ENCODE measurements at regions not wholly inside any gene's neighbourhood (a gene's known extent, or its start where the extent isn't known, plus 50 kb on each side); places are given as distances from the start of the nearest gene placed in this dataset.

DNA sequence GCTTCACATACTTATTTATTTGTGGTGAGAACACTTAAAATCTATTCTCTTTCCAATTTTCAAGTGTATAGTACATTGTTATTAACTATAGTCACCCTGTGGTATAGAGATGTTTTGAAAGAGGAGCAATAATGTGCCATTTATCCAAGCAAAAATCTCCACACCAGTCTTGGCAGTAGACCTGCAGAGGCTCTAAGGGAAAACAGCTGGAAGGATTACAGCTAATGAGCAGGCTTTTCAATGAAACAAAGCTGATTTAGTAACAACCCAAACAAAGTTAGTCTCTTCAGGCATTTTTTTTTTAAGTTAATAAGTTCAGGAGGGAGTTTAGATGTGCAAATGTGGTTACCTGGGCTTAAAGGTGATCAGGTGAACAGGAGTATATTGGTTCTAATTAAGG, 101.9 kb downstream of the EVX1 start:
- H3K4me2 ChIP-seq (ENCODE audit: extremely low read depth, insufficient read depth, low read length) = no peak overlapping the region
- H3K4me3 ChIP-seq (replicated peaks in 1 of 4; ENCODE audit: control extremely low read depth in 1 of 4, insufficient read depth in 1 of 4, low read depth in 3 of 4, low read length in 4 of 4) = no peak overlapping the region
- no peaks in the 10 kb centered on the region for H3K36me3 ChIP-seq (ENCODE audit: control insufficient read depth, insufficient read depth, low read length)
- no peaks in the 10 kb centered on the region for H3K79me2 ChIP-seq (ENCODE audit: control insufficient read depth, insufficient read depth, low read length)
- H3K4me1 ChIP-seq (ENCODE audit: control insufficient read depth, extremely low read depth, insufficient read depth, low read length) = no peaks in the 10 kb centered on the region
- H3K9me3 ChIP-seq (ENCODE audit: control insufficient read depth, insufficient read depth, low read depth, low read length) = no peaks in the 10 kb centered on the region
- H2AFZ ChIP-seq (ENCODE audit: low read length) = no peak overlapping the region
- H3K9ac ChIP-seq (ENCODE audit: insufficient read depth, low read length) = no peak overlapping the region
- no peak for TF ChIP-seq CTCF (conservative IDR thresholded peaks at IDR 0.05 in 1 of 2, IDR thresholded peaks at IDR 0.05 in 1 of 2; ENCODE audit: low read depth in 1 of 2, low read length in 2 of 2)
- TF ChIP-seq EZH2 (IDR thresholded peaks at IDR 0.05; ENCODE audit: low read length, missing control alignments) = no peak
- H3K27me3 ChIP-seq (ENCODE audit: control insufficient read depth, insufficient read depth, low read length) = peaks cover 2% of the 10 kb centered on the region
- H4K20me1 ChIP-seq (ENCODE audit: control insufficient read depth, extremely low read depth, insufficient read depth, low read length) = no peaks in the 10 kb centered on the region
- H3K27ac ChIP-seq (ENCODE audit: insufficient read depth, low read length) = no peak overlapping the region
- no peak for DNase-seq (ENCODE audit: low read depth in 2 of 2)

DNA sequence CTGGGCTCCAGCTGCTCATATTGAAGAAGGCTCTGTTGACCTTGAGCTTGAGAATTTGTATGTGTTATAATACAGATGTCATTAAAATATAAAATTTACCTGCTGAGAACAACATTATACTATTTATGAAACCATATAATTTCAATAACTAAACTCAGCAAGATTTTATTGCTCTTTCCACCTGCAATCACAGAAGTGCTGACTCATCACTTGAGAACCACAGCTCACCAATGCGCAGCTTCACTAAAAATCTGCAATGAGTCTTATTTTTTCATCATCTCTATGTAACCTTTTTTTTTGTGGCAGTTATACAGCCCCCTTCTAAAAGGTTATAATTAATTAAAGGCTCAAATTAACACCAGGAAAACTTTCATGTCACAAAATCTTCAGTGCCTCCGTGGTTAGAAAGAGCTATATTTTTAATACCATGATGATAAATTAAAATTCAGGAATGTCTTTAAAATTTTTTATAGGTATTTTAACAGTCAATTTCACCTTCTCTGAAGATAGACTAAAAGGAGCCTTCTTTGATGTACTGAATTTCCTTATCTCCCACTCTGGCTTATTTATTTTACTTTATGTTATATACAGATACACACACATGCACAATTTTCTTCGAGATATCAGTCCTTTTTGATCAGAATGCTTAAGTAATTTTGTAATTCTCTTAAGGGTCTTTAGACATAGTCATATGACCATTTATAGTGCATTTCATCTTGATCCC, 102.7 kb downstream of the EVX1 start:
- H3K27me3 ChIP-seq (ENCODE audit: control insufficient read depth, insufficient read depth, low read length) = peaks cover 2% of the 10 kb centered on the region
- no peak overlapping the region for H3K9ac ChIP-seq (ENCODE audit: insufficient read depth, low read length)
- H2AFZ ChIP-seq (ENCODE audit: low read length) = no peak overlapping the region
- H3K36me3 ChIP-seq (ENCODE audit: control insufficient read depth, insufficient read depth, low read length) = no peaks in the 10 kb centered on the region
- no peaks in the 10 kb centered on the region for H3K9me3 ChIP-seq (ENCODE audit: control insufficient read depth, insufficient read depth, low read depth, low read length)
- no peaks in the 10 kb centered on the region for H4K20me1 ChIP-seq (ENCODE audit: control insufficient read depth, extremely low read depth, insufficient read depth, low read length)
- no peak overlapping the region for H3K27ac ChIP-seq (ENCODE audit: insufficient read depth, low read length)
- no peak for DNase-seq (ENCODE audit: low read depth in 2 of 2)
- no peaks in the 10 kb centered on the region for H3K4me1 ChIP-seq (ENCODE audit: control insufficient read depth, extremely low read depth, insufficient read depth, low read length)
- no peaks in the 10 kb centered on the region for H3K79me2 ChIP-seq (ENCODE audit: control insufficient read depth, insufficient read depth, low read length)
- H3K4me3 ChIP-seq (replicated peaks in 1 of 4; ENCODE audit: control extremely low read depth in 1 of 4, insufficient read depth in 1 of 4, low read depth in 3 of 4, low read length in 4 of 4) = no peak overlapping the region
- TF ChIP-seq EZH2 (IDR thresholded peaks at IDR 0.05; ENCODE audit: low read length, missing control alignments) (no peak), CTCF (conservative IDR thresholded peaks at IDR 0.05 in 1 of 2, IDR thresholded peaks at IDR 0.05 in 1 of 2; ENCODE audit: low read depth in 1 of 2, low read length in 2 of 2) (no peak)
- no peak overlapping the region for H3K4me2 ChIP-seq (ENCODE audit: extremely low read depth, insufficient read depth, low read length)

- Histone ChIP-seq H3K9me3 (ENCODE audit: control insufficient read depth, insufficient read depth, low read depth, low read length) (no peaks in the 10 kb centered on the region), H2AFZ (ENCODE audit: low read length) (no peak overlapping the region), H3K4me3 (replicated peaks in 1 of 4; ENCODE audit: control extremely low read depth in 1 of 4, insufficient read depth in 1 of 4, low read depth in 3 of 4, low read length in 4 of 4) (no peak overlapping the region), H4K20me1 (ENCODE audit: control insufficient read depth, extremely low read depth, insufficient read depth, low read length) (no peaks in the 10 kb centered on the region), H3K27ac (ENCODE audit: insufficient read depth, low read length) (no peak overlapping the region), H3K27me3 (ENCODE audit: control insufficient read depth, insufficient read depth, low read length) (peaks cover 2% of the 10 kb centered on the region), H3K36me3 (ENCODE audit: control insufficient read depth, insufficient read depth, low read length) (no peaks in the 10 kb centered on the region), H3K9ac (ENCODE audit: insufficient read depth, low read length) (no peak overlapping the region), H3K4me1 (ENCODE audit: control insufficient read depth, extremely low read depth, insufficient read depth, low read length) (no peaks in the 10 kb centered on the region), H3K79me2 (ENCODE audit: control insufficient read depth, insufficient read depth, low read length) (no peaks in the 10 kb centered on the region), H3K4me2 (ENCODE audit: extremely low read depth, insufficient read depth, low read length) (no peak overlapping the region)
- TF ChIP-seq EZH2 (IDR thresholded peaks at IDR 0.05; ENCODE audit: low read length, missing control alignments) (no peak), CTCF (conservative IDR thresholded peaks at IDR 0.05 in 1 of 2, IDR thresholded peaks at IDR 0.05 in 1 of 2; ENCODE audit: low read depth in 1 of 2, low read length in 2 of 2) (no peak)
- no peak for DNase-seq (ENCODE audit: low read depth in 2 of 2)
Observed at GRCh38 chr7:27345997-27346396, 103.4 kb downstream of the EVX1 start.

Data from fibroblast of lung (primary cell).